ENCODE measurements at regions not wholly inside any gene's neighbourhood (a gene's known extent, or its start where the extent isn't known, plus 50 kb on each side); places are given as distances from the start of the nearest gene placed in this dataset.

DNA sequence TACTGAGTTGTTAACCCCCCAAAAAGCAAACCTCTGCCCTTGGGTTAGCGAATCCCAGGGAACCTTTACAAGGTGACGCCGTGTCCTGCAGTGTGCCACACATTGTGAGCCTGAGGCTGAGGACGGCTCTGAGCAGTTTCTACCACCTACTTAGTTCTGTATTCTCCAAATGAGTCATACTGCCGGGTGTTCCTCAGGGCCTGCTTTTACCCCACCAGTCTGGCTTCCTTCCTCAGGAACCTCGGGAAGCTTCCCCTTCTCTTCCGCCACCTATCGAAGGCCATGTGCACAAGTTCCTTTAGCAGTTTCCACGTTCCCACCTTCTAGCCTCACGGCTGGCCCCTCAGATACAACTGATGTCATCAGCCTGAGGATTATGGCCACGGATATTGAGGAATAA is 384.0 kb upstream of the TPM1 start:
- TF ChIP-seq, protein P1, sequence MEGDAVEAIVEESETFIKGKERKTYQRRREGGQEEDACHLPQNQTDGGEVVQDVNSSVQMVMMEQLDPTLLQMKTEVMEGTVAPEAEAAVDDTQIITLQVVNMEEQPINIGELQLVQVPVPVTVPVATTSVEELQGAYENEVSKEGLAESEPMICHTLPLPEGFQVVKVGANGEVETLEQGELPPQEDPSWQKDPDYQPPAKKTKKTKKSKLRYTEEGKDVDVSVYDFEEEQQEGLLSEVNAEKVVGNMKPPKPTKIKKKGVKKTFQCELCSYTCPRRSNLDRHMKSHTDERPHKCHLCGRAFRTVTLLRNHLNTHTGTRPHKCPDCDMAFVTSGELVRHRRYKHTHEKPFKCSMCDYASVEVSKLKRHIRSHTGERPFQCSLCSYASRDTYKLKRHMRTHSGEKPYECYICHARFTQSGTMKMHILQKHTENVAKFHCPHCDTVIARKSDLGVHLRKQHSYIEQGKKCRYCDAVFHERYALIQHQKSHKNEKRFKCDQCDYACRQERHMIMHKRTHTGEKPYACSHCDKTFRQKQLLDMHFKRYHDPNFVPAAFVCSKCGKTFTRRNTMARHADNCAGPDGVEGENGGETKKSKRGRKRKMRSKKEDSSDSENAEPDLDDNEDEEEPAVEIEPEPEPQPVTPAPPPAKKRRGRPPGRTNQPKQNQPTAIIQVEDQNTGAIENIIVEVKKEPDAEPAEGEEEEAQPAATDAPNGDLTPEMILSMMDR (IDR thresholded peaks at IDR 0.05; ENCODE audit: insufficient read depth, low read length, poor library complexity, severe bottlenecking) = no peak
- no peaks in the 10 kb centered on the region for H3K27me3 ChIP-seq (ENCODE audit: control insufficient read depth, insufficient read depth, low read length)
- H3K4me3 ChIP-seq (ENCODE audit: low read depth, low read length) = no peak overlapping the region
- no peaks in the 10 kb centered on the region for H3K36me3 ChIP-seq (ENCODE audit: control insufficient read depth, insufficient read depth, low read length)
- DNase-seq (ENCODE audit: low read depth) = no peak

DNA sequence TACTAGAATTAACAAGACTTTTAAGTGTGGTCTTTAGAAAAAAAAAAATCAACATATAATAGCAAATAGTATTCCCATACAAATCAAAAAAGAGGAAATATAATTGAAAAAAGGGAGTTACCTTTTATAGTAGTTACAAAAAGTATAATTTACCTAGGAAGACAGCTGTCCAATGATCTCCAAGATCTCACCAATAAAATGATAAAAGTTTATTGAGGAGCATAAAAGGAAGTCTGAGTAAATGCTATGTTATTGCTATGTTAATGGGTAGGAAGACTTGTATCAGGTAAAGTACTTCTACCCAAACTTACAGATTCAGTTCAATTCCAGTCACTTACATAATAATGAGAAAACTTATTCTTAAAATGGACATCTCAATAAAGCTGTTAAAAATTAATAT is 379.0 kb upstream of the TPM1 start:
- no peak for DNase-seq (ENCODE audit: low read depth)
- Histone ChIP-seq H3K27me3 (ENCODE audit: control insufficient read depth, insufficient read depth, low read length) (no peaks in the 10 kb centered on the region), H3K4me3 (ENCODE audit: low read depth, low read length) (no peak overlapping the region), H3K36me3 (ENCODE audit: control insufficient read depth, insufficient read depth, low read length) (no peaks in the 10 kb centered on the region)
- TF ChIP-seq, protein P1 (IDR thresholded peaks at IDR 0.05; ENCODE audit: insufficient read depth, low read length, poor library complexity, severe bottlenecking) = no peak

DNA sequence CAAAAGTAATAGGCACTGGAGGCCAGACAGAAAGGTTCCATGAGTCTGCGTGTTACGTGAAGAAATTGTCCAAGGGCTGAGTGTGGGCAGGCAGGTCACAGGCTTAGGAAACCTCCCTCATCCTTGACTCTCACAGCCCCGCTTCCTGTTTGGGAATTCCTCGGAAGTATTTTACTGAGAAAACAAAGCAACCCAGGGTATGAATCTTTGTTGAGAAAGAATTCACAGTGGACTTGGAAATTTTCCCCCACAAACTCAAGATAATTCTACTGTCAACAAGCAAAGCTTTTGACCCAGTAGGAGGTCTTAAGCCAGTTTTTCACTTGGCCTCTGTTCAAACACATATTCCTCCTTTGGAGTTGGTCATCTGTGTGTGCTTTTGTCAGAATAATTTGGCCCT is 377.1 kb upstream of the TPM1 start:
- no peak overlapping the region for H3K4me3 ChIP-seq (ENCODE audit: low read depth, low read length)
- no peaks in the 10 kb centered on the region for H3K27me3 ChIP-seq (ENCODE audit: control insufficient read depth, insufficient read depth, low read length)
- no peak for DNase-seq (ENCODE audit: low read depth)
- H3K36me3 ChIP-seq (ENCODE audit: control insufficient read depth, insufficient read depth, low read length) = no peaks in the 10 kb centered on the region
- TF ChIP-seq, protein P1 (IDR thresholded peaks at IDR 0.05; ENCODE audit: insufficient read depth, low read length, poor library complexity, severe bottlenecking) = no peak

DNA sequence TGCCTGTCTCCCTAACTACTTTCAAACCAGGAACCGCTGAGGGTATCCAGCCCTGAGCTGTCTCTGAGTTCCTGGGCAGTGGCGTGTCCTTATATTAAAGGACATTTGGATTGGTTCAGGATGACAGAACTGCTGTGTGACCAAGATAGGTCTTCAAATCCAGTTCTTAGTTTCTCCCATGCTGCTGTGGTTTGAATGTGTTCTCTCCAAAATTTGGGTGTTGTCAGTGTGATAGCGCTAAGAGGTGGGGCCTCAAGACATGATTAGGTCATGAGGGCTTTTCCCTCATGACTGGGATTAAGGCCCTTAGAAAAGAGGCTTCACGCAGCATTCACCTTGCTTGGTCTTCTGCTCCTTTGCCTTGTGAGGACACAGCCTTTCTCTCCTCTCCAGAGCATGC is 376.5 kb upstream of the TPM1 start:
- TF ChIP-seq, protein P1 (IDR thresholded peaks at IDR 0.05; ENCODE audit: insufficient read depth, low read length, poor library complexity, severe bottlenecking) = no peak
- Histone ChIP-seq H3K27me3 (ENCODE audit: control insufficient read depth, insufficient read depth, low read length) (no peaks in the 10 kb centered on the region), H3K36me3 (ENCODE audit: control insufficient read depth, insufficient read depth, low read length) (no peaks in the 10 kb centered on the region), H3K4me3 (ENCODE audit: low read depth, low read length) (no peak overlapping the region)
- no peak for DNase-seq (ENCODE audit: low read depth)

DNA sequence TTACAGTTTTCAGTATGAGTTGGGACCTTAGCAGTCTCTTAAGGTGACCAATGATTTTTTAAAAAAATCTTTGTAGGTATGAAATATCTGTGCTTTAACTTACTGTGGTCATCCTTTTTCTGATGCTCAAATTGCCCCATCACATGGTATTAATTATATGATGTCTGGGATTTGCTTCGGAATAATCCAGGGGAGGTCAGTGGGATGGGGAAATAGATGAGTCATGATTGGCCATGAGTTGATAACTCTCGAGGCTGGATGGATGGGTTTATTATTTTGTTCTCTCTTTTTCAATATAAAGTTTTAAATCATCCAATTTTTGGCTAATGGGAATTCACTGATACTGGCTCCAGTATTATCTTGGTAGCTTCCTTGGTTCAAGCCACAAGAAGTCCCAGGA is 370.3 kb upstream of the TPM1 start:
- no peak for DNase-seq (ENCODE audit: low read depth)
- TF ChIP-seq, protein P1 (IDR thresholded peaks at IDR 0.05; ENCODE audit: insufficient read depth, low read length, poor library complexity, severe bottlenecking) = no peak
- H3K27me3 ChIP-seq (ENCODE audit: control insufficient read depth, insufficient read depth, low read length) = no peaks in the 10 kb centered on the region
- no peaks in the 10 kb centered on the region for H3K36me3 ChIP-seq (ENCODE audit: control insufficient read depth, insufficient read depth, low read length)
- H3K4me3 ChIP-seq (ENCODE audit: low read depth, low read length) = no peak overlapping the region

DNA sequence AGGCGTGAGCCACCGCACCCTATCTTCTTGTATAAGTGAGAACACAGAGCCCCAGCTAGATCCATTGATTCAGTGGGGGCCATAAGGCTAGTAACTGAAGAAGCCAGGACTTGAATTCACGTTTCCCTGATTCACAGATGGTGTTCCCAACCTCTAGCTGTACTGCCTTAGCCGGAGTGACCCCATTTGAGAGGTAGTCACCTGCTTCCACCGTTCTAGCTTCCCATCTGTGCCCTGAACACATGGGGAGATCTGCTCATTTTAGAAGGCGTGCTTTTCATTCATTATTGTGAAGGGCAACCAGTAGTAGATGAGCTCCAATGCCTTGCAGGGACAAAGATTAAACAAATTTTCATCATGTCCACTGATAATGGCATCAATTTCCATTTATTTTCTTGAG is 365.7 kb upstream of the TPM1 start:
- TF ChIP-seq, protein P1 (IDR thresholded peaks at IDR 0.05; ENCODE audit: insufficient read depth, low read length, poor library complexity, severe bottlenecking) = no peak
- Histone ChIP-seq H3K36me3 (ENCODE audit: control insufficient read depth, insufficient read depth, low read length) (no peaks in the 10 kb centered on the region), H3K27me3 (ENCODE audit: control insufficient read depth, insufficient read depth, low read length) (no peaks in the 10 kb centered on the region), H3K4me3 (ENCODE audit: low read depth, low read length) (no peak overlapping the region)
- DNase-seq (ENCODE audit: low read depth) = no peak

All from kidney epithelial cell (primary cell).